ENCODE measurements at regions not wholly inside any gene's neighbourhood (a gene's known extent, or its start where the extent isn't known, plus 50 kb on each side); places are given as distances from the start of the nearest gene placed in this dataset.

DNA sequence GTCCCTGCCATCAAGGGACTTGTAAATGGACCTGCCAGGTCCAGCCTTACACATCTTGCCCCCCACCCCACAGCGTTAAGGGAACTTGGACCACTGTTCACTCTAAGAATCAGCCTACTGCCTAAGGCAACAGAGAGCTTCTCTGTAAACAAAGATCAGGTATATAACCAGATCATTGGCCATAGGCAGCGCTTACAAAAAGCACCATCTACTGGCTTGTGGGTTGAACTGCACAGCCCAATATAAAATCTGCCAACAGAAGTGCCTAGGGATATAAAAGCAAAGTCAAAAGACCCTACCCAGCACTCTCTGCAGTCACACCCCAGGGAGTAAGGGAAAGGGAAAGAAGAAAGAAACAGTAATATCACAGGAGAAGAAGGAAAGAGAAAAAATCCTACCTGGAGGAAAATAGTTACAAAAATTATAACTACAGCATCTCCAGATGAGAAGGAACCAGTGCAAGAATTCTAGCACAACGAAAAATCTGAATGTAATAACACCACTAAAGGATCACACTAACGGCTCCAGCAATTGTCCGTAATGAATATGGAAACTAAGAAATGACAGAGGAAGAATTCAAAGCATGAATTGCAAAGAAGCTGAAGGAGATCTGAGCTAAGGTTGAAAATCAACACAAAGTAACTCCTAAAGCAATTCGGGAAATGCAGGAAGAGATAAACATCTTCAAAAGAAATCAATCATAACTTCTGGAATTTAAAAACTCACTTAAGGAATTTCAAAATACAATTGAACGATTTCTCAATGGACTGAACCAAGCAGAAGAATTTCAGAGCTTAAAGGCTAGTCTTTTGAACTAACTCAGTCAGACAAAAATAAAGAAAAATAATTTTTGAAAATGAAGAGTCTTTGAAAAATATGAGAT is 95.2 kb upstream of the PCED1B start:
- no peak for TF ChIP-seq POLR2AphosphoS5 (IDR thresholded peaks at IDR 0.05; ENCODE audit: low read depth, low read length)
- TF ChIP-seq CBX3 (IDR thresholded peaks at IDR 0.05; ENCODE audit: low read depth): no peak; the same call in 1 of the 2 replicates
- peak; percentile 89 for TF ChIP-seq RAD21 (IDR thresholded peaks at IDR 0.05; ENCODE audit: low read depth)
- peak; percentile 78 to 88 (median 84) for TF ChIP-seq CTCF (IDR thresholded peaks at IDR 0.05 in 2 of 3, conservative IDR thresholded peaks at IDR 0.05 in 1 of 3; ENCODE audit: borderline replicate concordance in 1 of 3, insufficient read depth in 1 of 3, low read depth in 2 of 3, low read length in 2 of 3)
- no peak for TF ChIP-seq SRF (IDR thresholded peaks at IDR 0.05; ENCODE audit: low read depth)
- TF ChIP-seq EZH2 (IDR thresholded peaks at IDR 0.05): no peak
- TF ChIP-seq, protein P1, sequence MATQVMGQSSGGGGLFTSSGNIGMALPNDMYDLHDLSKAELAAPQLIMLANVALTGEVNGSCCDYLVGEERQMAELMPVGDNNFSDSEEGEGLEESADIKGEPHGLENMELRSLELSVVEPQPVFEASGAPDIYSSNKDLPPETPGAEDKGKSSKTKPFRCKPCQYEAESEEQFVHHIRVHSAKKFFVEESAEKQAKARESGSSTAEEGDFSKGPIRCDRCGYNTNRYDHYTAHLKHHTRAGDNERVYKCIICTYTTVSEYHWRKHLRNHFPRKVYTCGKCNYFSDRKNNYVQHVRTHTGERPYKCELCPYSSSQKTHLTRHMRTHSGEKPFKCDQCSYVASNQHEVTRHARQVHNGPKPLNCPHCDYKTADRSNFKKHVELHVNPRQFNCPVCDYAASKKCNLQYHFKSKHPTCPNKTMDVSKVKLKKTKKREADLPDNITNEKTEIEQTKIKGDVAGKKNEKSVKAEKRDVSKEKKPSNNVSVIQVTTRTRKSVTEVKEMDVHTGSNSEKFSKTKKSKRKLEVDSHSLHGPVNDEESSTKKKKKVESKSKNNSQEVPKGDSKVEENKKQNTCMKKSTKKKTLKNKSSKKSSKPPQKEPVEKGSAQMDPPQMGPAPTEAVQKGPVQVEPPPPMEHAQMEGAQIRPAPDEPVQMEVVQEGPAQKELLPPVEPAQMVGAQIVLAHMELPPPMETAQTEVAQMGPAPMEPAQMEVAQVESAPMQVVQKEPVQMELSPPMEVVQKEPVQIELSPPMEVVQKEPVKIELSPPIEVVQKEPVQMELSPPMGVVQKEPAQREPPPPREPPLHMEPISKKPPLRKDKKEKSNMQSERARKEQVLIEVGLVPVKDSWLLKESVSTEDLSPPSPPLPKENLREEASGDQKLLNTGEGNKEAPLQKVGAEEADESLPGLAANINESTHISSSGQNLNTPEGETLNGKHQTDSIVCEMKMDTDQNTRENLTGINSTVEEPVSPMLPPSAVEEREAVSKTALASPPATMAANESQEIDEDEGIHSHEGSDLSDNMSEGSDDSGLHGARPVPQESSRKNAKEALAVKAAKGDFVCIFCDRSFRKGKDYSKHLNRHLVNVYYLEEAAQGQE (IDR thresholded peaks at IDR 0.05; ENCODE audit: low read depth): no peak
- no peak for TF ChIP-seq EGR1 (IDR thresholded peaks at IDR 0.05; ENCODE audit: low read depth)
- no peak for TF ChIP-seq ZNF274 (IDR thresholded peaks at IDR 0.05; ENCODE audit: low read depth, low read length)
- no peak for TF ChIP-seq SIN3A (IDR thresholded peaks at IDR 0.05; ENCODE audit: low read depth)
- TF ChIP-seq JUND (IDR thresholded peaks at IDR 0.05): no peak
- TF ChIP-seq, protein P2, sequence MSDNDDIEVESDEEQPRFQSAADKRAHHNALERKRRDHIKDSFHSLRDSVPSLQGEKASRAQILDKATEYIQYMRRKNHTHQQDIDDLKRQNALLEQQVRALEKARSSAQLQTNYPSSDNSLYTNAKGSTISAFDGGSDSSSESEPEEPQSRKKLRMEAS (IDR thresholded peaks at IDR 0.05): no peak
- no peak for TF ChIP-seq ELF1 (IDR thresholded peaks at IDR 0.05; ENCODE audit: borderline replicate concordance, low read depth)
- TF ChIP-seq YY1 (IDR thresholded peaks at IDR 0.05; ENCODE audit: extremely low read depth, insufficient replicate concordance, low read depth, low read length): no peak
- TF ChIP-seq FOSL1 (IDR thresholded peaks at IDR 0.05; ENCODE audit: low read depth): no peak
- Histone ChIP-seq H2AFZ (ENCODE audit: low read depth, low read length, poor library complexity, severe bottlenecking) (peak overlapping the region; percentile 50), H3K9me3 (ENCODE audit: control insufficient read depth in 1 of 2, insufficient read depth in 1 of 2, low read depth in 1 of 2, low read length in 2 of 2) (no peaks in the 10 kb centered on the region), H4K20me1 (ENCODE audit: insufficient read depth) (no peaks in the 10 kb centered on the region), H3K27ac (ENCODE audit: low read depth, low read length) (no peak overlapping the region), H3K36me3 (ENCODE audit: control insufficient read depth in 1 of 2, insufficient read depth in 2 of 2, low read length in 2 of 2) (no peaks in the 10 kb centered on the region), H3K79me2 (ENCODE audit: insufficient read depth, low read length) (no peaks in the 10 kb centered on the region), H3K9me2 (ENCODE audit: insufficient read depth) (no peaks in the 10 kb centered on the region), H3K4me2 (ENCODE audit: low read length) (no peak overlapping the region), H3K4me3 (replicated peaks in 1 of 2; ENCODE audit: low read depth in 1 of 2, low read length in 2 of 2) (no peak overlapping the region), H3K9ac (ENCODE audit: low read length) (no peak overlapping the region), H3K4me1 (ENCODE audit: control insufficient read depth in 1 of 2, insufficient read depth in 2 of 2, low read length in 2 of 2) (no peaks in the 10 kb centered on the region), H3K27me3 (ENCODE audit: insufficient read depth, low read length) (no peaks in the 10 kb centered on the region)
- POLR2A ChIA-PET: no interaction called here
- no TSS peak for BruUV-seq (replicated peaks)
- intact Hi-C loops (cut with micrococcal nuclease): loop anchor here (1.0 to 5.0 kb wide), 3 partner anchors 307 to 859 kb away; no protein-coding TSS in a partner anchor
- ATAC-seq (peak; percentile 97), DNase-seq (ENCODE audit: low read depth, low spot score) (peak; percentile 56)
- RAD21 ChIA-PET (ENCODE audit: low non-redundant PET in 1 of 2, low total read pairs in 2 of 2, uncharacterized antibody in 2 of 2, unreplicated experiment in 2 of 2): interaction anchor here in 1 of 2 experiments (0.6 kb wide), 1 partner anchor 49 kb away, joined by 4 read pairs; no protein-coding TSS in a partner anchor
- CTCF ChIA-PET: interaction anchor here (0.6 to 1.6 kb wide), 8 partner anchors 11 to 993 kb away, joined by 3 to 8 read pairs (median 4); no protein-coding TSS in a partner anchor
